Smooth muscle cell (in vitro differentiated cells): ENCODE measurements at regions not wholly inside any gene's neighbourhood (a gene's known extent, or its start where the extent isn't known, plus 50 kb on each side); places are given as distances from the start of the nearest gene placed in this dataset.

Experiments
- DNase-seq: peaks from one replicate; lab custom pipeline; 2025; ENCODE audit not compliant: unreplicated experiment; lab: John Stamatoyannopoulos, UW
- H2AFZ ChIP-seq: fragments of 200-600 bp; sonication (generic); 2 replicates; pipeline ENCODE4 v1.6.0; 2016; ENCODE audit warnings: antibody characterized with exemption, low read depth, mild to moderate bottlenecking
- H3F3A ChIP-seq: fragments of 200-600 bp; sonication (generic); 2 replicates; pipeline ENCODE4 v1.6.0; 2017; ENCODE audit warnings: antibody characterized with exemption, low read depth
- H3K27ac ChIP-seq: fragments of 200-600 bp; sonication (generic); 2 replicates; pipeline ENCODE4 v1.5.1; 2016; ENCODE audit warnings: low read depth, mild to moderate bottlenecking
- H3K27me3 ChIP-seq: fragments of 200-600 bp; sonication (generic); 2 replicates; pipeline ENCODE4 v1.6.1; 2016; ENCODE audit warnings: low read depth, mild to moderate bottlenecking
- H3K36me3 ChIP-seq: fragments of 200-600 bp; sonication (generic); 2 replicates; pipeline ENCODE4 v1.5.1; 2016; ENCODE audit warnings: low read depth
- H3K4me1 ChIP-seq: fragments of 200-600 bp; sonication (generic); 2 replicates; pipeline ENCODE4 v1.5.1; 2016; ENCODE audit warnings: low read depth
- H3K4me2 ChIP-seq: fragments of 200-600 bp; sonication (generic); 2 replicates; pipeline ENCODE4 v1.6.0; 2016; ENCODE audit warnings: mild to moderate bottlenecking
- H3K4me3 ChIP-seq: fragments of 200-600 bp; sonication (generic); 2 replicates; pipeline ENCODE4 v1.5.1; 2016; ENCODE audit warnings: mild to moderate bottlenecking
- H3K79me2 ChIP-seq: fragments of 200-600 bp; sonication (generic); 2 replicates; pipeline ENCODE4 v1.6.0; 2016; ENCODE audit warnings: low read depth, mild to moderate bottlenecking
- H3K9ac ChIP-seq: fragments of 200-600 bp; sonication (generic); 2 replicates; pipeline ENCODE4 v1.6.0; 2016; ENCODE audit warnings: low read depth
- H3K9me3 ChIP-seq: fragments of 200-600 bp; sonication (generic); replicated peaks from 2 replicates; pipeline ENCODE4 v1.5.1; 2016; ENCODE audit warnings: low read depth
- H4K20me1 ChIP-seq: fragments of 200-600 bp; sonication (generic); 2 replicates; pipeline ENCODE4 v1.6.0; 2016; ENCODE audit warnings: low read depth
- CTCF ChIP-seq: fragments of 200-600 bp; sonication (generic); IDR thresholded peaks from 2 replicates; pipeline ENCODE4 v1.5.1; 2017; ENCODE audit warnings: borderline replicate concordance, mild to moderate bottlenecking, antibody characterized with exemption; ENCODE audit not compliant: insufficient read depth, poor library complexity, severe bottlenecking
- WGBS: methylation state at CpG from one replicate; pipeline ENCODE4 v1.1.7; 2016; ENCODE audit warnings: low lambda C conversion rate; 5-methylcytosine and 5-hydroxymethylcytosine counted together

DNA sequence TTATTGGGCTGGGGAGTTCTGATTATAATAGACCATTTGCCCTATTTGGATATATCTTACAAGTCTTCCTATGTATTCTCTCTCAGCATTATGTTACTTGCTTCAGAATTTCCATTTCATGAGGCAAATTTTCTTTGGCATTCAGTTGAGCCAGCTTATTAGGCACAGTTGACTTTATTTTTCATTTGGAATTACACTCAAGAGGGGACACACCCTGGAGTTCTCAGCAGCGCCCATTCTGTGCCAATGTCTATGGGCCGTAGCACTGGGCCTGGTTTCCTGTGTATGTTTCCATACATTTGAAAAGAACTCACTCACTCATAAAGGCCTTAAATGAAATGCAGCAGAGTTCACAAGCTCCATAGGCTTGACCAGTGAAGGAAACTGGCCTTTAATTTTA lies 138.5 kb downstream of the KLF12 start:
- Histone ChIP-seq H3K4me2 (no peak overlapping the region), H3K79me2 (no peaks in the 10 kb centered on the region), H3K4me1 (no peaks in the 10 kb centered on the region), H3F3A (no peaks in the 10 kb centered on the region), H2AFZ (no peak overlapping the region), H3K27ac (no peak overlapping the region), H3K36me3 (no peaks in the 10 kb centered on the region), H3K4me3 (no peak overlapping the region), H4K20me1 (peaks cover 18% of the 10 kb centered on the region), H3K27me3 (no peaks in the 10 kb centered on the region), H3K9ac (no peak overlapping the region), H3K9me3 (no peaks in the 10 kb centered on the region)
- DNase-seq: no peak
- no peak for TF ChIP-seq CTCF
- 98% methylated on average over 2 of the region's 2 CpGs for WGBS

GRCh38 chr13:73993661-73994060 lies 140.5 kb downstream of the KLF12 start:
- Histone ChIP-seq H3K9me3 (no peaks in the 10 kb centered on the region), H2AFZ (no peak overlapping the region), H3K27ac (no peak overlapping the region), H3K27me3 (no peaks in the 10 kb centered on the region), H3F3A (no peaks in the 10 kb centered on the region), H4K20me1 (peaks cover 15% of the 10 kb centered on the region), H3K9ac (no peak overlapping the region), H3K79me2 (no peaks in the 10 kb centered on the region), H3K36me3 (no peaks in the 10 kb centered on the region), H3K4me1 (no peaks in the 10 kb centered on the region), H3K4me2 (no peak overlapping the region), H3K4me3 (no peak overlapping the region)
- no peak for TF ChIP-seq CTCF
- DNase-seq: no peak

DNA sequence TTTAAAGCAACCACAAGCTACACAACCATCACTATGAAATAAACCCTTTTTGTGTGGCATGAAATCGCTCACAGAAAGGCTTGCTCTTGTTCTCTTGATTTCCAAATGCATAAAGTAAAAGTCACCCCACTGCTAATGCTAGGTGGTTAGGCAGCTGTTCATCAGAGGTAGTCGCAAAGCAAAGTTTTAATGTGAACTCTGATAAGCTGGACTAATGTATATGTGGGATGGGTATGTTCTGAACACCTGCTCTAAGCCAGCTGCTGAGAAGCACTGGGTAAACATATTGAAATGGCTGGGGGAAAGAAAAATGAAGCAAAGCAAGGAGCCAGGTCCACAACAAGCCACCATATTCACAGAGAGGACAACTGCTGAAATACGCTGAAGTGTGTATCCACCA lies 142.3 kb downstream of the KLF12 start:
- Histone ChIP-seq H3K9ac (no peak overlapping the region), H3K79me2 (no peaks in the 10 kb centered on the region), H3K9me3 (no peaks in the 10 kb centered on the region), H3K4me3 (no peak overlapping the region), H3K27ac (no peak overlapping the region), H3K4me2 (no peak overlapping the region), H3F3A (no peaks in the 10 kb centered on the region), H3K27me3 (no peaks in the 10 kb centered on the region), H3K4me1 (no peaks in the 10 kb centered on the region), H3K36me3 (no peaks in the 10 kb centered on the region), H2AFZ (no peak overlapping the region), H4K20me1 (peaks cover under 1% of the 10 kb centered on the region)
- no peak for TF ChIP-seq CTCF
- WGBS: 98% methylated on average over 3 of the region's 3 CpGs
- DNase-seq: no peak

DNA sequence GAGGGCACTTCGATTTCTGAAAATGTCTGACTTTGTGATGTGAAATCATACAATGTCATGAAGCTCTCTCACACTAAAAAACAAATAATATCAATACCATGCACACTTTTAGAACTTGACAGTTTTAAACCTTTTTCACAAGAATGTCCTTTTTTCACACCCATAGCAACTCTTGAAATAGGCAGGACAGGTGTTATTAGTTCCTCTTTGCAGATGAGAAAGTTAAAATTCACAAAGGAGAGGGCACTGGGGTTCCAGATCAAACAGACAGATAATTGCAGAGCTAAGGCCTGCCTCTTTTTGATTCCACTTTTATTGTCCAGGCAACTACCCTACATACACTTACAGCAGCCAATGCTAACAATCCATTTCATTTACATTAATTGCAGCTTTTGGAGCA lies 142.8 kb downstream of the KLF12 start:
- no peak for TF ChIP-seq CTCF
- Histone ChIP-seq H3K27ac (no peak overlapping the region), H3K79me2 (no peaks in the 10 kb centered on the region), H3K27me3 (no peaks in the 10 kb centered on the region), H3K4me1 (no peaks in the 10 kb centered on the region), H3K36me3 (no peaks in the 10 kb centered on the region), H3K9me3 (no peaks in the 10 kb centered on the region), H3K4me2 (no peak overlapping the region), H3F3A (no peaks in the 10 kb centered on the region), H2AFZ (no peak overlapping the region), H4K20me1 (peaks cover 4% of the 10 kb centered on the region), H3K9ac (no peak overlapping the region), H3K4me3 (no peak overlapping the region)
- 100% methylated on average over 1 of the region's 1 CpG for WGBS
- DNase-seq: no peak
